Peyer's patch (tissue), 4 donors: ENCODE measurements at regions not wholly inside any gene's neighbourhood (a gene's known extent, or its start where the extent isn't known, plus 50 kb on each side); places are given as distances from the start of the nearest gene placed in this dataset.

Experiments
- POLR2A ChIP-seq, 2 donors: fragments of 450-650 bp; IDR thresholded peaks; one replicate each; pipeline ENCODE4 v1.5.1; 2017; ENCODE audit warnings: antibody characterized with exemption in 2 of 2, mild to moderate bottlenecking in 2 of 2, moderate library complexity in 2 of 2
- TF ChIP-seq, protein P1 (sequence below), 6 experiments: fragments of 450-650 bp in 4 of 6; fragments of 200-600 bp in 2 of 6; sonication (generic) in 1 of 6; IDR thresholded peaks; one replicate each; pipeline ENCODE4 v1.5.1; 2017 to 2019; ENCODE audit warnings: antibody characterized with exemption in 6 of 6, mild to moderate bottlenecking in 3 of 6, moderate library complexity in 1 of 6

DNA sequence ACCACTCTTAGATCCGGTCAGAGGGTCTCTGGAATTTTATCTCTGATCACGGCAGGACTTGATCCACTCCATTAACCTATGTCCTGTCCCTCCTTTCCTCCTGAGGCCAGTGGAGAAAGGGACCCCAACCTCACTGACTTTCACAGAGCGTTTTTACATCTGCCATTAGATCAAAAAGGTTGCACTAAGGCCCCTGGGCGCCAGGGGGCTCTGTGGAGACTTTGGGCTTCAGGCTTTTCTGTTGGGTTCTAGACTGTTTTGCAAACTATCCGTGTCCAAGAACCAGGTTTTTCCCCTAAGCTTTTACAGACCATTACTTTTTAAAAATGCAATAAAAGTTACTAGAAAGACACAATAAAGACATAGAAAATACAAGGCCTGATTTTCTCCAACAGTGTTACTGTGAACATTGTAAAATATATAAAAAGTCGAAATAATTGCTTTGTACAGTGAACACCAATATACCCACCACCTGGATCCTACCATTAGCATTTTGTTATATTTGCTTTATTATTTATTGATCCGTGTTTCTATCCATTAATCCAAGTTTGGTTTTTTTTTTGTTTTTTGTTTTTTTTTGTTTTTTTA lies 159.7 kb downstream of the POLR2M start:
- TF ChIP-seq, protein P1, sequence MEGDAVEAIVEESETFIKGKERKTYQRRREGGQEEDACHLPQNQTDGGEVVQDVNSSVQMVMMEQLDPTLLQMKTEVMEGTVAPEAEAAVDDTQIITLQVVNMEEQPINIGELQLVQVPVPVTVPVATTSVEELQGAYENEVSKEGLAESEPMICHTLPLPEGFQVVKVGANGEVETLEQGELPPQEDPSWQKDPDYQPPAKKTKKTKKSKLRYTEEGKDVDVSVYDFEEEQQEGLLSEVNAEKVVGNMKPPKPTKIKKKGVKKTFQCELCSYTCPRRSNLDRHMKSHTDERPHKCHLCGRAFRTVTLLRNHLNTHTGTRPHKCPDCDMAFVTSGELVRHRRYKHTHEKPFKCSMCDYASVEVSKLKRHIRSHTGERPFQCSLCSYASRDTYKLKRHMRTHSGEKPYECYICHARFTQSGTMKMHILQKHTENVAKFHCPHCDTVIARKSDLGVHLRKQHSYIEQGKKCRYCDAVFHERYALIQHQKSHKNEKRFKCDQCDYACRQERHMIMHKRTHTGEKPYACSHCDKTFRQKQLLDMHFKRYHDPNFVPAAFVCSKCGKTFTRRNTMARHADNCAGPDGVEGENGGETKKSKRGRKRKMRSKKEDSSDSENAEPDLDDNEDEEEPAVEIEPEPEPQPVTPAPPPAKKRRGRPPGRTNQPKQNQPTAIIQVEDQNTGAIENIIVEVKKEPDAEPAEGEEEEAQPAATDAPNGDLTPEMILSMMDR (IDR thresholded peaks at IDR 0.05), result peak in 5 of 6 experiments; percentile 12 to 75 (median 67)
- no peak for TF ChIP-seq POLR2A (IDR thresholded peaks at IDR 0.05)
